Right renal cortex interstitium (tissue), 3 donors: ENCODE measurements at regions not wholly inside any gene's neighbourhood (a gene's known extent, or its start where the extent isn't known, plus 50 kb on each side); places are given as distances from the start of the nearest gene placed in this dataset.
"Not testable (repeated sequence)": the region's sequence is repeated elsewhere in the genome, so short reads cannot be mapped to it uniquely, and the experiment has no call there.

Source experiments
- DNase-seq, 3 donors: peaks; one replicate each; pipeline ENCODE4 v3.0.0-alpha.2; 2013; ENCODE audit warnings: low read depth in 3 of 3, low spot score in 2 of 3

GRCh38 chr6:150495126-150495525 is 104.6 kb upstream of the PLEKHG1 start:
- DNase-seq: no peak

- DNase-seq: no peak
Measured at GRCh38 chr6:150496629-150497028, 103.1 kb upstream of the PLEKHG1 start.

GRCh38 chr6:150499882-150500312 is 99.8 kb upstream of the PLEKHG1 start:
- DNase-seq: no peak

GRCh38 chr6:150500568-150500967 is 99.1 kb upstream of the PLEKHG1 start:
- DNase-seq: not testable (repeated sequence)

GRCh38 chr6:150503041-150503440 is 96.6 kb upstream of the PLEKHG1 start:
- DNase-seq: no peak

- no peak for DNase-seq
Measured at GRCh38 chr6:150503586-150504339, 95.9 kb upstream of the PLEKHG1 start.

GRCh38 chr6:150507361-150507760 is 92.3 kb upstream of the PLEKHG1 start:
- DNase-seq: not testable (repeated sequence)

GRCh38 chr6:150510576-150510975 is 89.1 kb upstream of the PLEKHG1 start:
- no peak for DNase-seq

GRCh38 chr6:150511313-150511712 is 88.4 kb upstream of the PLEKHG1 start:
- DNase-seq: no peak

GRCh38 chr6:150514806-150515380 is 84.8 kb upstream of the PLEKHG1 start:
- DNase-seq: peak in 2 of 3 donors; percentile 25 to 31

- DNase-seq: no peak
Measured at GRCh38 chr6:150516199-150516598, 83.5 kb upstream of the PLEKHG1 start.

- no peak for DNase-seq
Measured at GRCh38 chr6:150517175-150517574, 82.5 kb upstream of the PLEKHG1 start.

- no peak for DNase-seq
Measured at GRCh38 chr6:150521482-150521881, 78.2 kb upstream of the PLEKHG1 start.

GRCh38 chr6:150523216-150523615 is 76.5 kb upstream of the PLEKHG1 start:
- not testable (repeated sequence) for DNase-seq

GRCh38 chr6:150525300-150525699 is 74.4 kb upstream of the PLEKHG1 start:
- no peak for DNase-seq

GRCh38 chr6:150527100-150527499 is 72.6 kb upstream of the PLEKHG1 start:
- DNase-seq: no peak

GRCh38 chr6:150528648-150529285 is 70.9 kb upstream of the PLEKHG1 start:
- peak in 2 of 3 donors; percentile 57 to 77 for DNase-seq

GRCh38 chr6:150529646-150530045 is 70.0 kb upstream of the PLEKHG1 start:
- no peak for DNase-seq

GRCh38 chr6:150531957-150532356 is 67.7 kb upstream of the PLEKHG1 start:
- DNase-seq: no peak

- no peak for DNase-seq
Measured at GRCh38 chr6:150534553-150534952, 65.1 kb upstream of the PLEKHG1 start.

- DNase-seq: no peak
Measured at GRCh38 chr6:150535151-150535804, 64.4 kb upstream of the PLEKHG1 start.
